GM12878 (cell line): ENCODE measurements at regions not wholly inside any gene's neighbourhood (a gene's known extent, or its start where the extent isn't known, plus 50 kb on each side); places are given as distances from the start of the nearest gene placed in this dataset.
"Not testable (repeated sequence)": the region's sequence is repeated elsewhere in the genome, so short reads cannot be mapped to it uniquely, and the experiment has no call there.

Experiments used
- ATAC-seq: fragments of 200-7000 bp; cut with Tn5 transposase; 3 replicates; pipeline ENCODE4 v1.9.1; 2020; ENCODE audit warnings: mild to moderate bottlenecking, moderate library complexity
- BruUV-seq: library from RNA; stranded (reverse); fragments of 400-500 nt; replicated peaks from 2 replicates; lab custom pipeline; 2021; lab: Mats Ljungman, UMichigan
- CTCF ChIA-PET: fragments of 300-600 bp; sonication (Branson Sonifier 250); formaldehyde crosslinking; extraction: SDS; loops from one replicate; lab custom pipeline; 2021; ENCODE audit warnings: inconsistent platforms; lab: Yijun Ruan, JAX
- POLR2A ChIA-PET: fragments of 350-600 bp; formaldehyde crosslinking; extraction: SDS; loops from one replicate; lab custom pipeline; 2021; ENCODE audit warnings: inconsistent platforms; lab: Charles Lee
- RAD21 ChIA-PET: fragments of 300-600 bp; sonication (Branson Sonifier 250); formaldehyde crosslinking; loops from one replicate; lab custom pipeline; 2023; ENCODE audit warnings: antibody characterized with exemption; ENCODE audit not compliant: unreplicated experiment; lab: Charles Lee
- SMC1A ChIA-PET: fragments of 300-600 bp; sonication (Branson Sonifier 250); formaldehyde crosslinking; loops from one replicate; lab custom pipeline; 2023; ENCODE audit not compliant: unreplicated experiment, uncharacterized antibody; lab: Charles Lee
- DNase-seq: peaks from one replicate; pipeline ENCODE4 v3.0.0-alpha.2; 2011; ENCODE audit warnings: low read depth, low spot score
- FAIRE-seq: peaks from 3 replicates; lab custom pipeline; 2011; peaks lifted over from hg19 to GRCh38; lab: Jason Lieb, UNC
- H2AFZ ChIP-seq: 2 replicates; pipeline ENCODE4 v1.6.0; 2011; ENCODE audit warnings: low read depth, low read length, control low read depth; ENCODE audit not compliant: control insufficient read depth
- H3K27ac ChIP-seq: 2 replicates; pipeline ENCODE4 v1.5.1; 2011; ENCODE audit warnings: control low read depth; ENCODE audit not compliant: control insufficient read depth, insufficient read depth
- H3K27me3 ChIP-seq, 2 experiments: replicated peaks in 1 of 2; 2 replicates each; pipeline versions ENCODE4 v1.6.0 to v1.6.1; 2011; ENCODE audit warnings: low read length in 1 of 2; ENCODE audit not compliant: control insufficient read depth in 2 of 2, insufficient read depth in 2 of 2
- H3K36me3 ChIP-seq, 2 experiments: 2 replicates each; pipeline ENCODE4 v1.5.1; 2011; ENCODE audit warnings: low read length in 1 of 2; ENCODE audit not compliant: control insufficient read depth in 2 of 2, insufficient read depth in 2 of 2
- H3K4me1 ChIP-seq: 2 replicates; pipeline ENCODE4 v1.6.1; 2011; ENCODE audit warnings: mild to moderate bottlenecking, low read length, moderate library complexity, mixed read lengths; ENCODE audit not compliant: control insufficient read depth, insufficient read depth
- H3K4me2 ChIP-seq: 2 replicates; pipeline ENCODE4 v1.6.0; 2011; ENCODE audit warnings: control low read depth; ENCODE audit not compliant: control insufficient read depth, insufficient read depth
- H3K4me3 ChIP-seq: fragments of 200-600 bp; sonication (generic); 2 replicates; pipeline ENCODE4 v1.5.1; 2016
- H3K79me2 ChIP-seq: 2 replicates; pipeline ENCODE4 v1.6.0; 2011; ENCODE audit warnings: low read length; ENCODE audit not compliant: control insufficient read depth, insufficient read depth
- H3K9ac ChIP-seq: 2 replicates; pipeline ENCODE4 v1.8.0; 2011; ENCODE audit warnings: low read length, control low read depth, mixed read lengths; ENCODE audit not compliant: control insufficient read depth, insufficient read depth
- H3K9me3 ChIP-seq: replicated peaks from 3 replicates; pipeline ENCODE4 v1.5.1; 2011; ENCODE audit warnings: mild to moderate bottlenecking, low read length; ENCODE audit not compliant: control insufficient read depth, insufficient read depth
- H4K20me1 ChIP-seq: 2 replicates; pipeline ENCODE4 v1.6.0; 2011; ENCODE audit not compliant: control insufficient read depth, insufficient read depth
- CREM ChIP-seq: IDR thresholded peaks from 2 replicates; pipeline ENCODE4 v1.6.1; 2014; ENCODE audit warnings: antibody characterized with exemption, low read depth
- NFIC ChIP-seq: IDR thresholded peaks from 2 replicates; pipeline ENCODE4 v1.6.1; 2012; ENCODE audit warnings: low read depth, mild to moderate bottlenecking, inconsistent platforms, low read length, moderate library complexity
- PAX5 ChIP-seq: IDR thresholded peaks from 2 replicates; pipeline ENCODE4 v1.6.1; 2011; ENCODE audit warnings: low read depth, low read length, borderline replicate concordance
- SMAD5 ChIP-seq: IDR thresholded peaks from 2 replicates; pipeline ENCODE4 v1.6.1; 2016; ENCODE audit warnings: antibody characterized with exemption, low read depth
- TBL1XR1 ChIP-seq: IDR thresholded peaks from 2 replicates; pipeline ENCODE4 v1.6.1; 2012; ENCODE audit warnings: low read depth, low read length, improper control_type of control experiment
- ZNF207 ChIP-seq: fragments of 450-650 bp; IDR thresholded peaks from 2 replicates; pipeline ENCODE4 v1.6.1; 2014; ENCODE audit warnings: antibody characterized with exemption, mild to moderate bottlenecking, borderline replicate concordance
- WGBS: methylation state at CpG from one replicate; pipeline ENCODE4 v1.1.6; 2016; ENCODE audit warnings: low lambda C conversion rate; ENCODE audit not compliant: insufficient replicate concordance, insufficient coverage; ENCODE audit errors: missing lambda C conversion rate; 5-methylcytosine and 5-hydroxymethylcytosine counted together
- in situ Hi-C: fragments of 300-500 bp; cut with MboI; formaldehyde crosslinking; loops from 9 replicates; pipeline ENCODE4 v1.14.3; 2018; ENCODE audit warnings: mixed read lengths
- intact Hi-C: fragments of 100-400 bp; cut with micrococcal nuclease; formaldehyde crosslinking; loops from one replicate; pipeline ENCODE4 v1.14.2; 2022; ENCODE audit not compliant: unreplicated experiment
- TF ChIP-seq, protein P1 (sequence below): IDR thresholded peaks from 2 replicates; pipeline ENCODE4 v1.6.1; 2012; ENCODE audit warnings: improper control_type of control experiment, low read depth, low read length; ENCODE audit not compliant: insufficient replicate concordance

DNA sequence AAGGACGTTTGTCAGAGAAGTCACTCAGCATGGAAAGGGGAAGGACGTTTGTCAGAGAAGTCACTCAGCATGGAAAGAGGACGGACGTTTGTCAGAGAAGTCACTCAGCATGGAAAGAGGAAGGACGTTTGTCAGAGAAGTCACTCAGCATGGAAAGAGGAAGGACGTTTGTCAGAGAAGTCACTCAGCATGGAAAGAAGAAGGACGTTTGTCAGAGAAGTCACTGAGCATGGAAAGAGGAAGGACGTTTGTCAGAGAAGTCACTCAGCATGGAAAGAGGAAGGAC, 71.2 kb upstream of the TWIST2 start:
- POLR2A ChIA-PET, H3K27ac ChIP-seq, FAIRE-seq: not testable (repeated sequence)

DNA sequence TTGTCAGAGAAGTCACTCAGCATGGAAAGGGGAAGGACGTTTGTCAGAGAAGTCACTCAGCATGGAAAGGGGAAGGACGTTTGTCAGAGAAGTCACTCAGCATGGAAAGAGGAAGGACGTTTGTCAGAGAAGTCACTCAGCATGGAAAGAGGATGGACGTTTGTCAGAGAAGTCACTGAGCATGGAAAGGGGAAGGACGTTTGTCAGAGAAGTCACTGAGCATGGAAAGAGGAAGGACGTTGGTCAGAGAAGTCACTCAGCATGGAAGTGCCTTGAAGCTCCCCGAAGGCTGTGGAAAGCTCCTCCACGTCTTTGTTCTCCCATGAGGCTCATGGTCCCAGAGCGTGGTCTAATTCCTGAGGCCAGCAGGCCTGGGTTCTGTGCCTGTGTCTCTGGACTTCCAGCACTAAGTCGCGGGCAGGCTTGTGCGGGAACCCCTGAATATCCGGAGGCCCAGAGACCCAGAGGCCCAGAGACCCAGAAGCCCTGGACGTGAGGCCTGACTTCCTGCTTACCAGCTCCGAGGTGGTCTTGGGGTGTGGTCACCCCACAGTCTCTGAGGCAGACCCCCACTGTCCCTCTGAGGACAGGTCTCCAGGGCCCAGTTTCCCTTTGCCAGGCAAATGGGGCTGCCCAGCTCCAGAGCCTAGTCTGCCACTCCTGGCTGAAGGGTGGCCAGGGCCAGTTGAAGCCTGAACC, 70.4 kb upstream of the TWIST2 start:
- no peak overlapping the region for H3K27ac ChIP-seq
- no peak for ATAC-seq
- FAIRE-seq, result no peak

More for the DNA sequence above, 71.2 kb upstream of the TWIST2 start:
- H3K9me3 ChIP-seq, H3K79me2 ChIP-seq, H3K4me3 ChIP-seq, H2AFZ ChIP-seq, BruUV-seq, in situ Hi-C loops, SMC1A ChIA-PET, H3K4me1 ChIP-seq, H3K9ac ChIP-seq, H3K36me3 ChIP-seq, RAD21 ChIA-PET, H4K20me1 ChIP-seq, H3K27me3 ChIP-seq, H3K4me2 ChIP-seq, ATAC-seq, CTCF ChIA-PET, intact Hi-C loops: not testable (repeated sequence)
- peak; percentile 51; the same call in 1 of the 2 replicates for TF ChIP-seq PAX5
- WGBS, result 0% methylated on average over 7 of the region's 8 CpGs
- peak; percentile 11 for DNase-seq

More for the DNA sequence above, 70.4 kb upstream of the TWIST2 start:
- Histone ChIP-seq H3K4me1 (no peaks in the 10 kb centered on the region), H4K20me1 (no peaks in the 10 kb centered on the region), H3K4me3 (no peak overlapping the region), H3K36me3 (no peaks in the 10 kb centered on the region), H3K4me2 (no peak overlapping the region), H3K27me3 (no peaks in the 10 kb centered on the region), H2AFZ (no peak overlapping the region), H3K9ac (no peak overlapping the region), H3K79me2 (no peaks in the 10 kb centered on the region), H3K9me3 (no peaks in the 10 kb centered on the region; the same call in 2 of the 3 replicates)
- TF ChIP-seq SMAD5, result no peak
- no peak for TF ChIP-seq CREM
- no peak for TF ChIP-seq NFIC
- no peak for TF ChIP-seq TBL1XR1
- TF ChIP-seq, protein P1, sequence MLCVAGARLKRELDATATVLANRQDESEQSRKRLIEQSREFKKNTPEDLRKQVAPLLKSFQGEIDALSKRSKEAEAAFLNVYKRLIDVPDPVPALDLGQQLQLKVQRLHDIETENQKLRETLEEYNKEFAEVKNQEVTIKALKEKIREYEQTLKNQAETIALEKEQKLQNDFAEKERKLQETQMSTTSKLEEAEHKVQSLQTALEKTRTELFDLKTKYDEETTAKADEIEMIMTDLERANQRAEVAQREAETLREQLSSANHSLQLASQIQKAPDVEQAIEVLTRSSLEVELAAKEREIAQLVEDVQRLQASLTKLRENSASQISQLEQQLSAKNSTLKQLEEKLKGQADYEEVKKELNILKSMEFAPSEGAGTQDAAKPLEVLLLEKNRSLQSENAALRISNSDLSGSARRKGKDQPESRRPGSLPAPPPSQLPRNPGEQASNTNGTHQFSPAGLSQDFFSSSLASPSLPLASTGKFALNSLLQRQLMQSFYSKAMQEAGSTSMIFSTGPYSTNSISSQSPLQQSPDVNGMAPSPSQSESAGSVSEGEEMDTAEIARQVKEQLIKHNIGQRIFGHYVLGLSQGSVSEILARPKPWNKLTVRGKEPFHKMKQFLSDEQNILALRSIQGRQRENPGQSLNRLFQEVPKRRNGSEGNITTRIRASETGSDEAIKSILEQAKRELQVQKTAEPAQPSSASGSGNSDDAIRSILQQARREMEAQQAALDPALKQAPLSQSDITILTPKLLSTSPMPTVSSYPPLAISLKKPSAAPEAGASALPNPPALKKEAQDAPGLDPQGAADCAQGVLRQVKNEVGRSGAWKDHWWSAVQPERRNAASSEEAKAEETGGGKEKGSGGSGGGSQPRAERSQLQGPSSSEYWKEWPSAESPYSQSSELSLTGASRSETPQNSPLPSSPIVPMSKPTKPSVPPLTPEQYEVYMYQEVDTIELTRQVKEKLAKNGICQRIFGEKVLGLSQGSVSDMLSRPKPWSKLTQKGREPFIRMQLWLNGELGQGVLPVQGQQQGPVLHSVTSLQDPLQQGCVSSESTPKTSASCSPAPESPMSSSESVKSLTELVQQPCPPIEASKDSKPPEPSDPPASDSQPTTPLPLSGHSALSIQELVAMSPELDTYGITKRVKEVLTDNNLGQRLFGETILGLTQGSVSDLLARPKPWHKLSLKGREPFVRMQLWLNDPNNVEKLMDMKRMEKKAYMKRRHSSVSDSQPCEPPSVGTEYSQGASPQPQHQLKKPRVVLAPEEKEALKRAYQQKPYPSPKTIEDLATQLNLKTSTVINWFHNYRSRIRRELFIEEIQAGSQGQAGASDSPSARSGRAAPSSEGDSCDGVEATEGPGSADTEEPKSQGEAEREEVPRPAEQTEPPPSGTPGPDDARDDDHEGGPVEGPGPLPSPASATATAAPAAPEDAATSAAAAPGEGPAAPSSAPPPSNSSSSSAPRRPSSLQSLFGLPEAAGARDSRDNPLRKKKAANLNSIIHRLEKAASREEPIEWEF, result no peak
- TF ChIP-seq PAX5, result peak; percentile 93
- TF ChIP-seq ZNF207, result no peak
- in situ Hi-C loops (no loop called here), intact Hi-C loops (no loop called here)
- POLR2A ChIA-PET, result no interaction called here
- no TSS peak for BruUV-seq
- SMC1A ChIA-PET, result no interaction called here
- RAD21 ChIA-PET, result no interaction called here
- WGBS, result 10% methylated on average over 15 of the region's 15 CpGs
- DNase-seq, result peak; percentile 27
- CTCF ChIA-PET, result no interaction called here
